PC-9 (cell line): ENCODE measurements at regions not wholly inside any gene's neighbourhood (a gene's known extent, or its start where the extent isn't known, plus 50 kb on each side); places are given as distances from the start of the nearest gene placed in this dataset.

Experiments
- EZH2 ChIP-seq: fragments of 200-600 bp; sonication (generic); IDR thresholded peaks from 2 replicates; pipeline ENCODE4 v1.8.0; 2017; ENCODE audit warnings: antibody characterized with exemption, low read depth
- TF ChIP-seq, protein P1 (sequence below): fragments of 200-600 bp; sonication (generic); conservative IDR thresholded peaks from 2 replicates; pipeline ENCODE4 v1.6.1; 2017; ENCODE audit warnings: mixed run types, antibody characterized with exemption, mild to moderate bottlenecking, moderate library complexity

DNA sequence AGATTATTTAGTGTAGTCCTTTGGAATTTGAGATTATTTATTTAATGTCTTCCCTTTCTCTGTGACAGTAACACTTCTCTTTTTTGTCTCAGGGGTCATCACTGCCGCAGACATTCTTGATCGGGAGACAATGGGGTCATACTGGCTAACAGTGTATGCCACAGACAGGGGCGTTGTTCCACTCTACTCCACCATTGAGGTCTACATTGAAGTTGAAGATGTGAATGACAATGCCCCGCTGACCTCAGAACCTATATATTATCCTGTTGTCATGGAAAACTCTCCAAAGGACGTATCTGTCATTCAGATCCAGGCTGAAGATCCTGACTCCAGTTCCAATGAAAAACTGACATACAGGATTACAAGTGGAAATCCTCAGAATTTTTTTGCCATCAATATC is 299.9 kb downstream of the FAT3 start:
- TF ChIP-seq EZH2: no peak
- TF ChIP-seq, protein P1, sequence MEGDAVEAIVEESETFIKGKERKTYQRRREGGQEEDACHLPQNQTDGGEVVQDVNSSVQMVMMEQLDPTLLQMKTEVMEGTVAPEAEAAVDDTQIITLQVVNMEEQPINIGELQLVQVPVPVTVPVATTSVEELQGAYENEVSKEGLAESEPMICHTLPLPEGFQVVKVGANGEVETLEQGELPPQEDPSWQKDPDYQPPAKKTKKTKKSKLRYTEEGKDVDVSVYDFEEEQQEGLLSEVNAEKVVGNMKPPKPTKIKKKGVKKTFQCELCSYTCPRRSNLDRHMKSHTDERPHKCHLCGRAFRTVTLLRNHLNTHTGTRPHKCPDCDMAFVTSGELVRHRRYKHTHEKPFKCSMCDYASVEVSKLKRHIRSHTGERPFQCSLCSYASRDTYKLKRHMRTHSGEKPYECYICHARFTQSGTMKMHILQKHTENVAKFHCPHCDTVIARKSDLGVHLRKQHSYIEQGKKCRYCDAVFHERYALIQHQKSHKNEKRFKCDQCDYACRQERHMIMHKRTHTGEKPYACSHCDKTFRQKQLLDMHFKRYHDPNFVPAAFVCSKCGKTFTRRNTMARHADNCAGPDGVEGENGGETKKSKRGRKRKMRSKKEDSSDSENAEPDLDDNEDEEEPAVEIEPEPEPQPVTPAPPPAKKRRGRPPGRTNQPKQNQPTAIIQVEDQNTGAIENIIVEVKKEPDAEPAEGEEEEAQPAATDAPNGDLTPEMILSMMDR: no peak
